ENCODE measurements at regions not wholly inside any gene's neighbourhood (a gene's known extent, or its start where the extent isn't known, plus 50 kb on each side); places are given as distances from the start of the nearest gene placed in this dataset.

DNA sequence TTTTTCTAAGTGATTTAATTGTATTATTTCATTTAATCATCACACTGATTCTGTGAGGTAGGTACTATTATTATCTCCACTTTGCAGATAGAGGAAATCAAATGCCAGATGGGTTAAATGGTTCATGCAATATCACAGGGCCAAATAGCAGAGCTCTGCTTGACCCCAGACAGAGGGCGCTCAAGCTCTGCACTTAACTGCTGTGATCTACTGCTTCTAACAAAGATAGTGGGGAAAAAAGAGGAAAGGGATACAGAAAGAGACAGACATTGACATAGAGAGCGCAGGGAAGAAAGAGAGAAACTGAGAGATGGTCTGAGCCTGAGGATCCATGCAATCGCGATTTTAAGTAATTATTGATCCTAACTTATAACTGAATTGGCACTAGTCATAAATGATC is 279.1 kb upstream of the THRB start:
- WGBS, 2 experiments (ENCODE audit: extremely low coverage in 1 of 2, insufficient coverage in 1 of 2, insufficient read length in 1 of 2, insufficient replicate concordance in 2 of 2, low coverage in 1 of 2, low lambda C conversion rate in 2 of 2, missing lambda C conversion rate in 1 of 2) = 15% methylated on average over 4 of the region's 4 CpGs; no CpG with 5 or more reads in 1 of the 2 experiments
- H3K9me3 ChIP-seq (ENCODE audit: insufficient read depth in 2 of 2, low read depth in 1 of 2, low read length in 1 of 2) = peaks cover 0 to 2% of the 10 kb centered on the region in 2 experiments; a peak in 1 of 4 replicates
- H3K79me1 ChIP-seq (ENCODE audit: low read depth, low read length) = no peaks in the 10 kb centered on the region
- H2BK12ac ChIP-seq (ENCODE audit: low read depth, low read length) = no peak overlapping the region
- no peak overlapping the region for H3K23ac ChIP-seq (ENCODE audit: insufficient read length)
- no peaks in the 10 kb centered on the region for H4K20me1 ChIP-seq (replicated peaks in 1 of 2; ENCODE audit: control insufficient read depth in 1 of 2, insufficient read depth in 2 of 2, low read length in 2 of 2)
- no peaks in the 10 kb centered on the region for H3K79me2 ChIP-seq (ENCODE audit: control insufficient read depth in 1 of 2, insufficient read depth in 2 of 2, low read length in 2 of 2)
- no peak overlapping the region for H2AFZ ChIP-seq (ENCODE audit: low read length)
- no peaks in the 10 kb centered on the region for H3K4me1 ChIP-seq (replicated peaks in 1 of 4; ENCODE audit: control insufficient read depth in 3 of 4, insufficient read depth in 4 of 4, low read length in 3 of 4)
- H3K4ac ChIP-seq (replicated peaks; ENCODE audit: insufficient read length, low read depth, low read length) = no peak overlapping the region
- POLR2A ChIA-PET (ENCODE audit: partially characterized antibody) = no interaction called here
- no peak overlapping the region for H3K14ac ChIP-seq (ENCODE audit: insufficient read length)
- no peak overlapping the region for H2BK15ac ChIP-seq (ENCODE audit: low read length)
- no peak overlapping the region for H3K4me2 ChIP-seq (ENCODE audit: insufficient read depth in 1 of 2, low read depth in 2 of 2, low read length in 2 of 2)
- H2AK5ac ChIP-seq (ENCODE audit: low read depth, low read length) = no peak overlapping the region
- H3K36me3 ChIP-seq (ENCODE audit: control insufficient read depth in 2 of 4, insufficient read depth in 4 of 4, low read length in 3 of 4) = no peaks in the 10 kb centered on the region
- H2BK20ac ChIP-seq (ENCODE audit: low read length) = no peak overlapping the region
- no peak overlapping the region for H4K8ac ChIP-seq (ENCODE audit: extremely low read depth, insufficient read depth, low read length)
- no peak overlapping the region for H2BK5ac ChIP-seq (ENCODE audit: low read depth, low read length)
- H3K9ac ChIP-seq (replicated peaks in 1 of 4; ENCODE audit: extremely low read depth in 1 of 4, low read depth in 3 of 4, low read length in 3 of 4) = no peak overlapping the region
- FAIRE-seq (peak; percentile 97), DNase-seq (ENCODE audit: low read depth in 1 of 2, low spot score in 2 of 2) (peak; percentile 10 to 70)
- H3K18ac ChIP-seq (ENCODE audit: extremely low read depth, low read length) = no peak overlapping the region
- no peak overlapping the region for H3K27ac ChIP-seq (ENCODE audit: low read depth, low read length)
- H2BK120ac ChIP-seq (replicated peaks; ENCODE audit: low read depth, low read length) = no peak overlapping the region
- H4K5ac ChIP-seq (ENCODE audit: insufficient read length, low read depth, low read length) = no peak overlapping the region
- TF ChIP-seq TAF7 (optimal IDR thresholded peaks at IDR 0.05; ENCODE audit: borderline replicate concordance, low read depth, low read length) (no peak), SUZ12 (IDR thresholded peaks at IDR 0.05; ENCODE audit: low read length) (no peak), RAD21 (IDR thresholded peaks at IDR 0.05 in 1 of 2, conservative IDR thresholded peaks at IDR 0.05 in 1 of 2; ENCODE audit: low read depth in 2 of 2, low read length in 2 of 2) (peak; percentile 95 to 97), HDAC6 (IDR thresholded peaks at IDR 0.05; ENCODE audit: low read depth, low read length) (no peak), MAFK (IDR thresholded peaks at IDR 0.05; ENCODE audit: low read depth, low read length) (no peak), BRCA1 (IDR thresholded peaks at IDR 0.05; ENCODE audit: low read depth, low read length) (no peak)
- TF ChIP-seq, protein P1, sequence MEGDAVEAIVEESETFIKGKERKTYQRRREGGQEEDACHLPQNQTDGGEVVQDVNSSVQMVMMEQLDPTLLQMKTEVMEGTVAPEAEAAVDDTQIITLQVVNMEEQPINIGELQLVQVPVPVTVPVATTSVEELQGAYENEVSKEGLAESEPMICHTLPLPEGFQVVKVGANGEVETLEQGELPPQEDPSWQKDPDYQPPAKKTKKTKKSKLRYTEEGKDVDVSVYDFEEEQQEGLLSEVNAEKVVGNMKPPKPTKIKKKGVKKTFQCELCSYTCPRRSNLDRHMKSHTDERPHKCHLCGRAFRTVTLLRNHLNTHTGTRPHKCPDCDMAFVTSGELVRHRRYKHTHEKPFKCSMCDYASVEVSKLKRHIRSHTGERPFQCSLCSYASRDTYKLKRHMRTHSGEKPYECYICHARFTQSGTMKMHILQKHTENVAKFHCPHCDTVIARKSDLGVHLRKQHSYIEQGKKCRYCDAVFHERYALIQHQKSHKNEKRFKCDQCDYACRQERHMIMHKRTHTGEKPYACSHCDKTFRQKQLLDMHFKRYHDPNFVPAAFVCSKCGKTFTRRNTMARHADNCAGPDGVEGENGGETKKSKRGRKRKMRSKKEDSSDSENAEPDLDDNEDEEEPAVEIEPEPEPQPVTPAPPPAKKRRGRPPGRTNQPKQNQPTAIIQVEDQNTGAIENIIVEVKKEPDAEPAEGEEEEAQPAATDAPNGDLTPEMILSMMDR (IDR thresholded peaks at IDR 0.05; ENCODE audit: control extremely low read depth in 1 of 3, insufficient read depth in 1 of 3, low read depth in 1 of 3, low read length in 3 of 3) = peak; percentile 38 to 85 (median 83)
- H4K91ac ChIP-seq (replicated peaks; ENCODE audit: insufficient read length, low read length) = no peak overlapping the region
- no peaks in the 10 kb centered on the region for H3K27me3 ChIP-seq (replicated peaks in 1 of 4; ENCODE audit: control insufficient read depth in 3 of 4, extremely low read depth in 1 of 4, insufficient read depth in 3 of 4, low read length in 3 of 4)
- CTCF ChIA-PET (ENCODE audit: partially characterized antibody) = interaction anchor here (0.5 to 2.9 kb wide), 15 partner anchors 9 to 820 kb away, joined by 3 to 18 read pairs (median 3); no protein-coding TSS in a partner anchor
- H3K56ac ChIP-seq (replicated peaks; ENCODE audit: insufficient read length, low read depth, low read length) = no peak overlapping the region
- H3K4me3 ChIP-seq (ENCODE audit: extremely low read depth in 1 of 4, insufficient read depth in 2 of 4, low read depth in 3 of 4, low read length in 4 of 4) = no peak overlapping the region
- H3K23me2 ChIP-seq (ENCODE audit: low read depth, low read length) = no peaks in the 10 kb centered on the region

All from H1 (cell line).